Hepatocyte (in vitro differentiated cells): ENCODE measurements at regions not wholly inside any gene's neighbourhood (a gene's known extent, or its start where the extent isn't known, plus 50 kb on each side); places are given as distances from the start of the nearest gene placed in this dataset.
A peak's percentile ranks its signal among the peaks of the same experiment; 100 is the strongest.

ENCODE experiments used
- DNase-seq: peaks from one replicate; pipeline ENCODE4 v3.0.0-alpha.2; 2016; ENCODE audit warnings: low spot score
- H2AFZ ChIP-seq: fragments of 200-600 bp; sonication (generic); 2 replicates; pipeline ENCODE4 v1.6.0; 2016; ENCODE audit warnings: antibody characterized with exemption, mild to moderate bottlenecking
- H3K27ac ChIP-seq: fragments of 200-600 bp; sonication (generic); 2 replicates; pipeline ENCODE4 v1.5.1; 2016; ENCODE audit warnings: mild to moderate bottlenecking
- H3K27me3 ChIP-seq: fragments of 200-600 bp; sonication (generic); 2 replicates; pipeline ENCODE4 v1.6.1; 2016
- H3K36me3 ChIP-seq: fragments of 200-600 bp; sonication (generic); replicated peaks from 2 replicates; pipeline ENCODE4 v1.5.1; 2016; ENCODE audit warnings: low read depth; ENCODE audit not compliant: insufficient read depth
- H3K4me1 ChIP-seq: fragments of 200-600 bp; sonication (generic); 2 replicates; pipeline ENCODE4 v1.5.1; 2016; ENCODE audit warnings: mild to moderate bottlenecking, moderate library complexity; ENCODE audit not compliant: insufficient read depth
- H3K4me2 ChIP-seq: fragments of 200-600 bp; sonication (generic); 2 replicates; pipeline ENCODE4 v1.6.0; 2016
- H3K4me3 ChIP-seq: fragments of 200-600 bp; sonication (generic); 2 replicates; pipeline ENCODE4 v1.5.1; 2016; ENCODE audit warnings: mild to moderate bottlenecking
- H3K79me2 ChIP-seq: fragments of 200-600 bp; sonication (generic); 2 replicates; pipeline ENCODE4 v1.6.0; 2017; ENCODE audit warnings: mild to moderate bottlenecking
- H3K9me2 ChIP-seq: fragments of 200-600 bp; sonication (generic); replicated peaks from 2 replicates; pipeline ENCODE4 v1.6.0; 2017; ENCODE audit warnings: mild to moderate bottlenecking; ENCODE audit not compliant: insufficient read depth
- H3K9me3 ChIP-seq: fragments of 200-600 bp; sonication (generic); 2 replicates; pipeline ENCODE4 v1.5.1; 2016; ENCODE audit warnings: low read depth, mild to moderate bottlenecking
- H4K20me1 ChIP-seq: fragments of 200-600 bp; sonication (generic); 2 replicates; pipeline ENCODE4 v1.6.0; 2016; ENCODE audit warnings: mild to moderate bottlenecking; ENCODE audit not compliant: insufficient read depth, poor library complexity, severe bottlenecking
- EZH2 ChIP-seq: fragments of 200-600 bp; sonication (generic); IDR thresholded peaks from 2 replicates; pipeline ENCODE4 v1.6.1; 2016; ENCODE audit warnings: antibody characterized with exemption, mild to moderate bottlenecking, borderline replicate concordance
- EZH2phosphoT487 ChIP-seq: fragments of 200-600 bp; sonication (generic); IDR thresholded peaks from one replicate; pipeline ENCODE4 v1.6.1; 2018; ENCODE audit warnings: antibody characterized with exemption, mild to moderate bottlenecking, low read depth, moderate library complexity; ENCODE audit not compliant: unreplicated experiment, severe bottlenecking
- WGBS: methylation state at CpG from one replicate; pipeline ENCODE4 v1.1.6; 2016; ENCODE audit warnings: low lambda C conversion rate; ENCODE audit errors: missing lambda C conversion rate; 5-methylcytosine and 5-hydroxymethylcytosine counted together
- TF ChIP-seq, protein P1 (sequence below): fragments of 200-600 bp; sonication (generic); IDR thresholded peaks from 2 replicates; pipeline ENCODE4 v1.5.1; 2016; ENCODE audit warnings: antibody characterized with exemption, mild to moderate bottlenecking; ENCODE audit not compliant: poor library complexity

DNA sequence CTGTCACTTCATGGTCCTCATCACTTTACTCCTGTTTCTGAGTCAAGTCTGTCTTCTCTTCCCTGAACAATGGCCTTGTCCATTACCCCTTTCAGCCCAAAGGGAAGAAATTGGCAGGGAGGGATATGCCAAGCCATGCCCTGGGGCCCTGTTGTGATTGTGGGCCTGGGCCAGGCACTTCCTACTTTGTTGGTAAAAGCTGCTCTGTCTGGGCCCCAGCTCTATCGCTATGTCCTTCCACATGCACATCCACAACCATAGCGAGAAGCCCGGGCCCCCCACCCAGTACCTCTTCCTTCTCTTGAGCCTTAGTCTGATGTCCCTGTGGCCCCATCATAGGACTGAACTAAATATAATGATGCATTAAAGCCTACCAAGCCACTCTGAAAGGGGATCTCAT lies 126.7 kb upstream of the RCN1 start:
- TF ChIP-seq EZH2phosphoT487 (no peak), EZH2 (no peak)
- TF ChIP-seq, protein P1, sequence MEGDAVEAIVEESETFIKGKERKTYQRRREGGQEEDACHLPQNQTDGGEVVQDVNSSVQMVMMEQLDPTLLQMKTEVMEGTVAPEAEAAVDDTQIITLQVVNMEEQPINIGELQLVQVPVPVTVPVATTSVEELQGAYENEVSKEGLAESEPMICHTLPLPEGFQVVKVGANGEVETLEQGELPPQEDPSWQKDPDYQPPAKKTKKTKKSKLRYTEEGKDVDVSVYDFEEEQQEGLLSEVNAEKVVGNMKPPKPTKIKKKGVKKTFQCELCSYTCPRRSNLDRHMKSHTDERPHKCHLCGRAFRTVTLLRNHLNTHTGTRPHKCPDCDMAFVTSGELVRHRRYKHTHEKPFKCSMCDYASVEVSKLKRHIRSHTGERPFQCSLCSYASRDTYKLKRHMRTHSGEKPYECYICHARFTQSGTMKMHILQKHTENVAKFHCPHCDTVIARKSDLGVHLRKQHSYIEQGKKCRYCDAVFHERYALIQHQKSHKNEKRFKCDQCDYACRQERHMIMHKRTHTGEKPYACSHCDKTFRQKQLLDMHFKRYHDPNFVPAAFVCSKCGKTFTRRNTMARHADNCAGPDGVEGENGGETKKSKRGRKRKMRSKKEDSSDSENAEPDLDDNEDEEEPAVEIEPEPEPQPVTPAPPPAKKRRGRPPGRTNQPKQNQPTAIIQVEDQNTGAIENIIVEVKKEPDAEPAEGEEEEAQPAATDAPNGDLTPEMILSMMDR = no peak
- H3K4me1 ChIP-seq = no peaks in the 10 kb centered on the region
- H3K4me3 ChIP-seq = no peak overlapping the region
- H3K27ac ChIP-seq = no peak overlapping the region
- WGBS = 80% methylated on average over 3 of the region's 3 CpGs
- DNase-seq = no peak
- no peak overlapping the region for H3K4me2 ChIP-seq
- H3K27me3 ChIP-seq = no peaks in the 10 kb centered on the region
- no peak overlapping the region for H2AFZ ChIP-seq
- no peaks in the 10 kb centered on the region for H3K79me2 ChIP-seq
- H3K36me3 ChIP-seq = no peaks in the 10 kb centered on the region
- no peaks in the 10 kb centered on the region for H3K9me2 ChIP-seq
- H3K9me3 ChIP-seq = no peaks in the 10 kb centered on the region
- H4K20me1 ChIP-seq = no peaks in the 10 kb centered on the region

DNA sequence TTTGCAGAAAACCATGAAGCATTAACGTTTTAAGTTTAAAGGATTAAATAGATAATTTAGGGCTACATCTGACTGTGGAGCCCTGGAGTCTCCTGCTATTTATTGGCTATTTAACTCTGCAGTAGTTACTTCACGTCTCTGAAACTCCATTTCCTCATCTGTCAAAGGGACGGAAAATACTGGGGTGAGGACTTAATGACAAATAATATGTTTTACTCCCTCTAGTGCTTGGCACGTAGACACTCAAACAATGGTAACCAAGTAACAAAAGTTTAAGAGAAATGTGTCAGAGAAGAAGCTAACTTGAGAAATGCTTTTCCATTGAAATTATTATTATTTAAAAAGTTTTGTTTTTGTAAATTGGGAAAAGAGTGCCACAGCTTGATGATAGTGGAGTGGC lies 130.7 kb upstream of the RCN1 start:
- WGBS = 75% methylated on average over 4 of the region's 4 CpGs
- DNase-seq = no peak
- no peak overlapping the region for H3K4me2 ChIP-seq
- no peak overlapping the region for H2AFZ ChIP-seq
- no peak for TF ChIP-seq EZH2
- H3K4me1 ChIP-seq = no peaks in the 10 kb centered on the region
- H3K27me3 ChIP-seq = no peaks in the 10 kb centered on the region
- H3K36me3 ChIP-seq = no peaks in the 10 kb centered on the region
- H3K9me3 ChIP-seq = no peaks in the 10 kb centered on the region
- H3K27ac ChIP-seq = no peak overlapping the region
- no peaks in the 10 kb centered on the region for H3K9me2 ChIP-seq
- no peaks in the 10 kb centered on the region for H3K79me2 ChIP-seq
- no peak overlapping the region for H3K4me3 ChIP-seq
- H4K20me1 ChIP-seq = no peaks in the 10 kb centered on the region

DNA sequence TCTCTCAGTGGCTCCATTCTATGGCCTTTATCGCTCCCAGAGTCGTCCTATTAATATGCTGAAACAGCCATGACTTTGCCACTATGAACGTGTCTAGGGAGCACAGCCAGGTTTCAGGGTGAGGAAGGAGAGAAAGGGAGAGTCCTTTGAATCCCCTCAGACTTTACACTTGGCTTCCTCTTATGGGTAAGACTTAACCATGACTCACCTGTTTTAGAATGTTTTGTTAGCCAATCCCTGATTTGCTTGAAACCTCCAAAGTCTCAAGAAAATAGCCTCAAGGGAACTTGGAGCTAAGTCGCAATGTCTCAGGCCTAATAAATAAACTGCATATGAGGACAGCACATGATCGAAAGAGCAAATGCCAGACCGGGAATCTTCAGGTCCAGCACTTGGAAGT lies 131.2 kb upstream of the RCN1 start:
- Histone ChIP-seq H4K20me1 (no peaks in the 10 kb centered on the region), H3K79me2 (no peaks in the 10 kb centered on the region), H3K4me3 (no peak overlapping the region), H3K4me2 (no peak overlapping the region), H3K4me1 (no peaks in the 10 kb centered on the region), H3K36me3 (no peaks in the 10 kb centered on the region), H2AFZ (no peak overlapping the region), H3K27ac (no peak overlapping the region), H3K9me2 (no peaks in the 10 kb centered on the region), H3K27me3 (no peaks in the 10 kb centered on the region), H3K9me3 (no peaks in the 10 kb centered on the region)
- DNase-seq = no peak
- WGBS = 74% methylated on average over 6 of the region's 6 CpGs
- no peak for TF ChIP-seq EZH2phosphoT487
- TF ChIP-seq, protein P1 = no peak
- no peak for TF ChIP-seq EZH2

DNA sequence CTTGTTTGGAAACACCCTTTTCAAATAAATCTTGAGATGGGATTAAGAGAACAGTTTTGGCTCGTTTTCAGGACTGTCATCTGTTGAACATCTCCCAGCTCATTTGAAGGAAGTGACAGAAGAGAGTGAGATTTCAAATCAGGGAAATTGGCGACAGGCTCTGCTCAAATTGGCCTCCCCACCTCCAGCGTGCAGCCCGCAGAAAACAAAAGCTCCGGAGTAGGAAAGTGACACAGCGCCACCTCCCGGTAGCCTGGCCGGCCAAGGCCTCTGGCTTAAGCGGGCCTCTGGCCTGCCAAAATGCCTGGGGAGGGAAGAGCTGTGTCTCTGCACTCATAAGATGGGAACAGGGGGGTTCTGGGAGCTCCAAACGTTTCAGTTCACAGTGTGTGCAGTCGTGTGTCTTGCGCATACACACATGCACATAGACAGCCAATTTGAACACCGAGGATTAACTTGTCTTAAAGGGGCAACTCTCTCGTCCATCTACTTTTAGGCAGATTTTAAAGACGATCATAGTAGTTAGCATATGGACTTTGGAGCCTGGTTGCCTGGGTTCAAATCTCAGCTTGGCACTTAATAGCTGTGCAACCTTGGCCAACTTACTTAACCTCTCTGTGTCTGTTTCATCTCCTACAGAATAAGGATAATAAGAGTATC lies 132.7 kb upstream of the RCN1 start:
- H2AFZ ChIP-seq = no peak overlapping the region
- no peak overlapping the region for H3K4me2 ChIP-seq
- no peaks in the 10 kb centered on the region for H4K20me1 ChIP-seq
- H3K9me2 ChIP-seq = no peaks in the 10 kb centered on the region
- H3K9me3 ChIP-seq = no peaks in the 10 kb centered on the region
- H3K79me2 ChIP-seq = no peaks in the 10 kb centered on the region
- H3K27ac ChIP-seq = no peak overlapping the region
- peak; percentile 66 for DNase-seq
- no peak overlapping the region for H3K4me3 ChIP-seq
- no peaks in the 10 kb centered on the region for H3K4me1 ChIP-seq
- TF ChIP-seq EZH2phosphoT487 = no peak
- TF ChIP-seq EZH2 = no peak
- TF ChIP-seq, protein P1 = peak; percentile 83
- no peaks in the 10 kb centered on the region for H3K36me3 ChIP-seq
- H3K27me3 ChIP-seq = no peaks in the 10 kb centered on the region
- 29% methylated on average over 15 of the region's 15 CpGs for WGBS
